ENCODE measurements at regions not wholly inside any gene's neighbourhood (a gene's known extent, or its start where the extent isn't known, plus 50 kb on each side); places are given as distances from the start of the nearest gene placed in this dataset.
A peak's percentile ranks its signal among the peaks of the same experiment; 100 is the strongest.

DNA sequence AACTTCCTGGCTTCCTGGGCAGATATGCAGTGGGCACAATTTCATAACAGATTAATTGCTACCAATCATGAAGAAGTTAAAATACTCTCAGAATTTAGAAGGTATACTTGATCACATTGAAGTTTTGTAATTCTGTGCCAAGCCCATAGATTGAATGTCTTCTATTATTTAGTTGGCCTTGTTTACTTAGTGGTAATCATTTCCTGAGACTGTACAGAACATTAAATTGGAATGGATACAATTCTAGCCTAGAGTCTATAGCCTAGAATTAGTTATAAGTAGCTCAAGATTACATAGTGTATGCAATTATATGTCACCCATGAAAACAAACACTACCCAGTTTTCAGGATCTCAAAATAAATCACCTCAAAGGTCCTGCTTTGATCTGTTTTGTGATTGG, 615.8 kb downstream of the XIRP2 start:
- H3K4me1 ChIP-seq (ENCODE audit: control insufficient read depth, insufficient read depth, low read length), result peaks cover 5% of the 10 kb centered on the region
- H3K9me3 ChIP-seq (ENCODE audit: control insufficient read depth, low read length), result no peaks in the 10 kb centered on the region
- H3K36me3 ChIP-seq (ENCODE audit: control insufficient read depth, insufficient read depth, low read length, severe bottlenecking), result no peaks in the 10 kb centered on the region
- no peak overlapping the region for H3K4me3 ChIP-seq (ENCODE audit: low read length)
- DNase-seq (ENCODE audit: low read depth), result peak; percentile 6
- no peaks in the 10 kb centered on the region for H3K27me3 ChIP-seq (replicated peaks; ENCODE audit: control insufficient read depth, insufficient read depth, low read length)
- no peak overlapping the region for H3K9ac ChIP-seq (ENCODE audit: low read length)

DNA sequence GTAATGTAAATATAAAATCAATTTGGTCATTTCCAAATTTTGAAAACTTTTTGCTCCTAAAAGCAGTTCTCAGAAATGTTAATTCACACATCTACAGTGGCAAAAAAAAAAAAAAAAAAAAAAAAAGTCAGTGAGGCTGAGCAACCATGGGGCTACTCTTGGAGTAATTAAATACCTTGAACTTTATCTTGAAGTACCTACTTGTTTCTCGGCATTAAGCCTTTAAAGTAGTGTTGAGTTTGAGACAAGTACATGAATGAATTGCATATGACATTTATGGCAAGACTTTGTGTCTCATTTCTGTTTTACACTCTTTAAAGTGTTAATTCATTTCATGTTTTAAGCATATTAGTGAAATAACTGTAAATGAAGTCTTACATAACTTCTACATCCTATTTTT, 613.3 kb downstream of the XIRP2 start:
- DNase-seq (ENCODE audit: low read depth), result no peak
- Histone ChIP-seq H3K9me3 (ENCODE audit: control insufficient read depth, low read length) (no peaks in the 10 kb centered on the region), H3K4me1 (ENCODE audit: control insufficient read depth, insufficient read depth, low read length) (no peaks in the 10 kb centered on the region), H3K27me3 (replicated peaks; ENCODE audit: control insufficient read depth, insufficient read depth, low read length) (no peaks in the 10 kb centered on the region), H3K9ac (ENCODE audit: low read length) (no peak overlapping the region), H3K4me3 (ENCODE audit: low read length) (no peak overlapping the region), H3K36me3 (ENCODE audit: control insufficient read depth, insufficient read depth, low read length, severe bottlenecking) (no peaks in the 10 kb centered on the region)

DNA sequence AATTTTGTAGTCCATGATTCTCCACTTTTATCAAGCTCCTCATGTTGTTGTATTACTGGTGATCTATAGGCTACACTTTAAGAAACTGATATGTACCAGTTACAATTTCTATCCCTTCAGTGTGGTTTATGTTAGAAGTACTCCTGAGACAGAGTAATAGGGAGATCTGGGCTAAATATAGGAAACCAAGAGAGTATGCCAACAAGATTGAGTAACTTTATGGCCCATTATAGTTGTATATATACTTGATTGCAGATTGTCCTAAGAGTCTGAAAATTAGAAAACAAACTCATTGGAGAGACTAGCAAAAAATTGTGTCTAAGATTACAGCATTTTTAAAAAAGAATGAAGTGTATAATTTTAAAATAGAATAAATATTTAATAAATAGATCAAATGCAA, 605.6 kb downstream of the XIRP2 start:
- no peaks in the 10 kb centered on the region for H3K27me3 ChIP-seq (replicated peaks; ENCODE audit: control insufficient read depth, insufficient read depth, low read length)
- H3K4me1 ChIP-seq (ENCODE audit: control insufficient read depth, insufficient read depth, low read length), result no peaks in the 10 kb centered on the region
- H3K9ac ChIP-seq (ENCODE audit: low read length), result no peak overlapping the region
- DNase-seq (ENCODE audit: low read depth), result no peak
- no peaks in the 10 kb centered on the region for H3K9me3 ChIP-seq (ENCODE audit: control insufficient read depth, low read length)
- H3K4me3 ChIP-seq (ENCODE audit: low read length), result no peak overlapping the region
- H3K36me3 ChIP-seq (ENCODE audit: control insufficient read depth, insufficient read depth, low read length, severe bottlenecking), result no peaks in the 10 kb centered on the region

DNA sequence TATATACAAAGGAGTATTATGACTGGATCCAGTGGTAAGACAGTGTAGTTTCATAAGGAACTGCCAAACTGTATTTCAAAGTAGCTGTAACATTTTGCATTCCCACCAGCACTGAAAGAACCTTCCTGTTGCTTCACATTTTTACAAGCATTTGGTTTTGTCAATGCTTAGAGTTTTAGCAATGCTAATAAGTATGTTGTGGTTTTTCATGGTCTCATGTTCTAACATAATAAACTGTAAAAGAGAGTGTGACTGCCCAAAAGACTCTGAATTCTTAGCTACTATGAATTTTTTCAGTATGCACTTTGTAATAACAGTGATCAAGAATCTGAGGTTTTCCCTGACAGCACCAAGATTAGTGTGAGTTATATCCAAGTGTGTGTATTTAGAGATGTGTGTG, 604.2 kb downstream of the XIRP2 start:
- H3K27me3 ChIP-seq (replicated peaks; ENCODE audit: control insufficient read depth, insufficient read depth, low read length), result no peaks in the 10 kb centered on the region
- H3K4me3 ChIP-seq (ENCODE audit: low read length), result no peak overlapping the region
- H3K36me3 ChIP-seq (ENCODE audit: control insufficient read depth, insufficient read depth, low read length, severe bottlenecking), result no peaks in the 10 kb centered on the region
- DNase-seq (ENCODE audit: low read depth), result no peak
- no peaks in the 10 kb centered on the region for H3K4me1 ChIP-seq (ENCODE audit: control insufficient read depth, insufficient read depth, low read length)
- H3K9ac ChIP-seq (ENCODE audit: low read length), result no peak overlapping the region
- no peaks in the 10 kb centered on the region for H3K9me3 ChIP-seq (ENCODE audit: control insufficient read depth, low read length)

DNA sequence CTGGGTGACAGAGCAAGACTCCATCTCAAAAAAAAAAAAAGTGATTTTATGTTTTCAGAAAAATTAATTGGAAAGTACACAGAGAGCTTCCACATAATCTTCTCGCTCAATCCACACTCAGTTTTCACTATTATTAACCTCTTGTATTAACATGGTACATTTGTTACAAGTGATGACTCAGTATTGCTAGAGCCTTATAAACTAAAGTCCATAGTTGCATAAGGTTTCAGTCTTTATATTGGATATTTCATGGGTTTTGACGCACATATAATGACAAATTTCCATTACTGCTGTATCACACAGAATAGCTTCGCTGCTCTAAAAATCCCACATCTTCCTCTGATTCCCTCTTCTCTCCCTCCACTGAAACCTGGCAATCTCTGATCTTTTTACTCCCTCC, 603.5 kb downstream of the XIRP2 start:
- no peaks in the 10 kb centered on the region for H3K4me1 ChIP-seq (ENCODE audit: control insufficient read depth, insufficient read depth, low read length)
- H3K36me3 ChIP-seq (ENCODE audit: control insufficient read depth, insufficient read depth, low read length, severe bottlenecking), result no peaks in the 10 kb centered on the region
- DNase-seq (ENCODE audit: low read depth), result no peak
- no peaks in the 10 kb centered on the region for H3K9me3 ChIP-seq (ENCODE audit: control insufficient read depth, low read length)
- H3K4me3 ChIP-seq (ENCODE audit: low read length), result no peak overlapping the region
- H3K27me3 ChIP-seq (replicated peaks; ENCODE audit: control insufficient read depth, insufficient read depth, low read length), result no peaks in the 10 kb centered on the region
- no peak overlapping the region for H3K9ac ChIP-seq (ENCODE audit: low read length)

DNA sequence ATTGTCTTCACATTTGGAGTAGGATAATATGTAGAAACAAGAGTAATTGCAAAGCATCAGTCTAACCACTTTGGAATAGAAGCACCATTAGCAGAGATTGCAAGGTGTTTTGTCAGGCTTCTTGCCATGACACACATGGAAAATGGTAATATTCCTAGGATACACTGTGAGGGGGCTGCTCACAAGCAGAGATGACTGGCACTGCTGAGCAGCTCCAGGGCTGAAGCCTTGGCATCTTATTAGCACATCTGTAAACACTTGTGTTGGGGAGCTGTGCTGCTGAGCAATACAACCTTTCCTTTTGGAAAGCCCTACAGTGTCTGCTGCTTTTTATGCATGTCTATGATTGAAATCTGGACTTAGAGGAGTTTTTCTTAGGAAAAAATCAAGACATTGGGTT, 602.2 kb downstream of the XIRP2 start:
- DNase-seq (ENCODE audit: low read depth), result no peak
- H3K9ac ChIP-seq (ENCODE audit: low read length), result no peak overlapping the region
- H3K9me3 ChIP-seq (ENCODE audit: control insufficient read depth, low read length), result no peaks in the 10 kb centered on the region
- H3K27me3 ChIP-seq (replicated peaks; ENCODE audit: control insufficient read depth, insufficient read depth, low read length), result no peaks in the 10 kb centered on the region
- no peaks in the 10 kb centered on the region for H3K36me3 ChIP-seq (ENCODE audit: control insufficient read depth, insufficient read depth, low read length, severe bottlenecking)
- H3K4me3 ChIP-seq (ENCODE audit: low read length), result no peak overlapping the region
- H3K4me1 ChIP-seq (ENCODE audit: control insufficient read depth, insufficient read depth, low read length), result no peaks in the 10 kb centered on the region

DNA sequence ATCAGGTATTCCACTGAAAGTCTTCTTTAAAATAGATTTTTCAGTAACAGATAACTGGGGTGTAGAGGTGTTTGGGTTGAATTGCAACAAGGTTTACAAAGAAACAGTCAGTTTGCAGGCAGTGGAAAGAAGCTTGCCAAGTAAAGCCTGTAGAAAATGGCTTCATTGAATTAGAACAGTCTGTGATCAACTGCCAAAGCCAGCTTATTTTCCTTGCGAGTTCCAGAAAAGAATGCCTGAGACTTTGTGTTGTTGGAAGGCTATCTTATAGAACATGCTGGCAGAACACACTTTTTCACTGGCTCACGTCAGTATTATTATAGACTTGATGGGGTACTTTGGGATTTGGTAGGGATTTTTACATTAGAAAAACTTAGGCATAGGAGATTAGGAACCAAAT, 601.0 kb downstream of the XIRP2 start:
- Histone ChIP-seq H3K9ac (ENCODE audit: low read length) (no peak overlapping the region), H3K27me3 (replicated peaks; ENCODE audit: control insufficient read depth, insufficient read depth, low read length) (no peaks in the 10 kb centered on the region), H3K4me1 (ENCODE audit: control insufficient read depth, insufficient read depth, low read length) (no peaks in the 10 kb centered on the region), H3K9me3 (ENCODE audit: control insufficient read depth, low read length) (no peaks in the 10 kb centered on the region), H3K4me3 (ENCODE audit: low read length) (no peak overlapping the region), H3K36me3 (ENCODE audit: control insufficient read depth, insufficient read depth, low read length, severe bottlenecking) (no peaks in the 10 kb centered on the region)
- DNase-seq (ENCODE audit: low read depth), result no peak

DNA sequence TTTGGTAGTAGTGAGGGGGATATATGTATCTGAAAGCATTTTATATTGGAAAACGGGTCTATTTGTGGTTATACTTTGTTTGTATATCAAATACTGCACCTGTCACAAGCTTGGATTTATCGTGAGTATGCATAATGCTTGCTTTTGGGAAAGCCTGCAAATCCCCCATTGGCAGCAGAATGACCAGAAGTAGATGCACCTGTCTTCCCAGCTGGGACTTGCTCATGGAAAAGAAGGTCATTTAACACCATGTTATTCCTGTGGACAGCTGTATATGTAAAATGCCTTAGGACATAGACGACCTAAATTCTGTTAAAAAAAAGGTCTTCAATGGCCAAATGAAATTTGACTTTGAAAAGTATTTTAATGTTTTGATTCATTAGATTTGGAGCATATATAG, 599.4 kb downstream of the XIRP2 start:
- Histone ChIP-seq H3K4me3 (ENCODE audit: low read length) (no peak overlapping the region), H3K9ac (ENCODE audit: low read length) (no peak overlapping the region), H3K9me3 (ENCODE audit: control insufficient read depth, low read length) (no peaks in the 10 kb centered on the region), H3K27me3 (replicated peaks; ENCODE audit: control insufficient read depth, insufficient read depth, low read length) (no peaks in the 10 kb centered on the region), H3K4me1 (ENCODE audit: control insufficient read depth, insufficient read depth, low read length) (no peaks in the 10 kb centered on the region), H3K36me3 (ENCODE audit: control insufficient read depth, insufficient read depth, low read length, severe bottlenecking) (no peaks in the 10 kb centered on the region)
- DNase-seq (ENCODE audit: low read depth), result no peak

DNA sequence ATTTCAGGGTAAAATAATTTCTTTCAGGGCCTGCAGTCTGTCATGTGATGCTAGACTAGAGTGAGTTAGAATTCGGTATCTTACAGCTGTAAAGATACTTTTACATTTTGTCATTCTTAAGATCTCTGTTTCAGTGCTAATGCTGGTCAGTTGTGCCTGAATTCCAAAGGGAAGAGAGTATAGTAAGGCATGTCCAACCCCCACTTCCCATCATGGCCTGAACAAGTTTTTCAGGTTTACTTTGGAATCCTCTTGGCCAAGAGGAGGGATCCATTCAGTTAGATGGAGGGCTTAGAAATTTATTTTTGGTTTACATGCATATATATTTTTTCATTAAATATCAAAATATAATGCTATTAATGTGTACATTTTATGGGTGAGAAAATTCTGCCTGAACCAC, 596.6 kb downstream of the XIRP2 start:
- H3K36me3 ChIP-seq (ENCODE audit: control insufficient read depth, insufficient read depth, low read length, severe bottlenecking), result no peaks in the 10 kb centered on the region
- H3K9ac ChIP-seq (ENCODE audit: low read length), result no peak overlapping the region
- H3K27me3 ChIP-seq (replicated peaks; ENCODE audit: control insufficient read depth, insufficient read depth, low read length), result no peaks in the 10 kb centered on the region
- H3K4me3 ChIP-seq (ENCODE audit: low read length), result no peak overlapping the region
- DNase-seq (ENCODE audit: low read depth), result no peak
- H3K4me1 ChIP-seq (ENCODE audit: control insufficient read depth, insufficient read depth, low read length), result no peaks in the 10 kb centered on the region
- H3K9me3 ChIP-seq (ENCODE audit: control insufficient read depth, low read length), result no peaks in the 10 kb centered on the region

DNA sequence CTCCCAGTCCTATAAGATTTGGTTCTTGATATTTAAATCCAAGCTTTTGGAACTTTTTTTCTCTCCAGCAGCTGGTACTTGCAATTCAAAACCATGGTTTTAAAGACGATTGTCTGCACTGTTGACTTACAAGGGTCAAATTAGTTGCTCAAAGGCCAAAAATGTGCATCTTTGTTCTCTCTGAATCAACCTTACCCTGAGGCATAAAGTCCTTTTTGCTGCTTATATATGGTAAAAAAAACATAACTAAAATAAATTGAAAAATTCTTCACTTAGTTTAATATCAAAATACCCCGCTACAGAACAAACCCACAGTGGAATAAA, 592.7 kb downstream of the XIRP2 start:
- no peak overlapping the region for H3K9ac ChIP-seq (ENCODE audit: low read length)
- H3K9me3 ChIP-seq (ENCODE audit: control insufficient read depth, low read length), result no peaks in the 10 kb centered on the region
- no peak overlapping the region for H3K4me3 ChIP-seq (ENCODE audit: low read length)
- no peaks in the 10 kb centered on the region for H3K36me3 ChIP-seq (ENCODE audit: control insufficient read depth, insufficient read depth, low read length, severe bottlenecking)
- no peak for DNase-seq (ENCODE audit: low read depth)
- H3K4me1 ChIP-seq (ENCODE audit: control insufficient read depth, insufficient read depth, low read length), result no peaks in the 10 kb centered on the region
- H3K27me3 ChIP-seq (replicated peaks; ENCODE audit: control insufficient read depth, insufficient read depth, low read length), result no peaks in the 10 kb centered on the region

DNA sequence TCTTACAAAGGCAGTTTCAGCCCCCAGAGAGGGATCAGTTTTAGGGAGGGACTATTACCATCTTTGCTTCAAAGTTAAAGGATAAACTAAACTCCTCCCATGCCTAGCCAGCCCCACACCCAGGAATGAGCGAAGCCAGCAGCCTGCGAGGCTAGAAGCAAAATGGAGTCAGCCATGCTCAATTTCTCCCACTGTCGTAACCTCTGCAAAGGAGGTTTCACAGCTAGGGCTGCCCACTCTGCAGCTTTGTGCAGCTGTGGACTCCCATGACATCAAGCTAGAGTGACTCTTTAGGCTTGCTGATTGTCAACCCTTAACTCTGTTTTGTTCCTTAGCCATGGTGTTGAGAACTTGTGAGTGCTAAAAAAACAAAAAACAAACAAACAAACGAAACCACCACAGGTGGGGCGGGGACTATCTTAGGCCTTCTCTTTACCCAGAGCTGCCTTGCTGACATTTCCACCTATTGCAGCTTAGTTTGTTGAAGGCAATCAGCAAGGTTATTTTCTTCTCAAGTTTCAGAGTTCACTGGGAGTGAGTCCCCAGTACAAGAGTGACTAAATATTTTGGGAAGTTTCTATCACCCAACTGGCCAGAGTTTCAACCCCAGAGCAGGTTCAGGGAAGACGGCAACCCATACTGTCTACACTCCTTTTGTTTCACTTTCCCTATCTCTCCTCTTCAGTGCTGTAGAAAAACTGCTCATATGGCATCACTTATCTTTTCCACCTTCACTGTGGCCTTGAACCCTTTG, 592.1 kb downstream of the XIRP2 start:
- Histone ChIP-seq H3K9ac (ENCODE audit: low read length) (no peak overlapping the region), H3K27me3 (replicated peaks; ENCODE audit: control insufficient read depth, insufficient read depth, low read length) (no peaks in the 10 kb centered on the region), H3K9me3 (ENCODE audit: control insufficient read depth, low read length) (no peaks in the 10 kb centered on the region), H3K36me3 (ENCODE audit: control insufficient read depth, insufficient read depth, low read length, severe bottlenecking) (no peaks in the 10 kb centered on the region), H3K4me3 (ENCODE audit: low read length) (no peak overlapping the region), H3K4me1 (ENCODE audit: control insufficient read depth, insufficient read depth, low read length) (no peaks in the 10 kb centered on the region)
- DNase-seq (ENCODE audit: low read depth), result no peak

DNA sequence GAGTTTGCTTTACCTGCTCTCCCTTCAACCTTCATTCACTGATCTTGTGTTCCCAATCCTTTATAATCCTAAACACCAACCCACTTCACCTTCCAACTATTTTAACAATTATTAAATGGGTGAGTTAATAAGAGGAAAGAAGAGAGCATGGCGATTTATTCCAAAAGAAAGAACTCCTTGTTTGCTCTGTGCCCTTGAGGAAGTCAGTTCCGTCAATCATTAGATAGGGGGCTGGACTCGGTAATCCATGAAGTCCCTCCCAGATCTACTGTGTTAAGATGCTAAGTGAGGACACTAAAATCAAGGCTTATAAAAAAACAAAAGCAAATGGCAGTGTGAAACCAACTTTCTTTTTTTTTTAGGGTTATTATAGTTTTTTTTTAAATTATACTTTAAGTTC, 589.9 kb downstream of the XIRP2 start:
- Histone ChIP-seq H3K27me3 (replicated peaks; ENCODE audit: control insufficient read depth, insufficient read depth, low read length) (no peaks in the 10 kb centered on the region), H3K4me1 (ENCODE audit: control insufficient read depth, insufficient read depth, low read length) (no peaks in the 10 kb centered on the region), H3K36me3 (ENCODE audit: control insufficient read depth, insufficient read depth, low read length, severe bottlenecking) (no peaks in the 10 kb centered on the region), H3K9ac (ENCODE audit: low read length) (no peak overlapping the region), H3K4me3 (ENCODE audit: low read length) (no peak overlapping the region), H3K9me3 (ENCODE audit: control insufficient read depth, low read length) (no peaks in the 10 kb centered on the region)
- no peak for DNase-seq (ENCODE audit: low read depth)

Data from adipocyte (in vitro differentiated cells).